GM18519 (cell line): ENCODE measurements at regions not wholly inside any gene's neighbourhood (a gene's known extent, or its start where the extent isn't known, plus 50 kb on each side); places are given as distances from the start of the nearest gene placed in this dataset.
"Not testable (repeated sequence)": the region's sequence is repeated elsewhere in the genome, so short reads cannot be mapped to it uniquely, and the experiment has no call there.

Source experiments
- ATAC-seq: cut with Tn5 transposase; IDR thresholded peaks from one replicate; pipeline ENCODE4 v1.9.1; 2021; ENCODE audit warnings: mild to moderate bottlenecking, moderate library complexity; ENCODE audit not compliant: unreplicated experiment, low FRiP score

DNA sequence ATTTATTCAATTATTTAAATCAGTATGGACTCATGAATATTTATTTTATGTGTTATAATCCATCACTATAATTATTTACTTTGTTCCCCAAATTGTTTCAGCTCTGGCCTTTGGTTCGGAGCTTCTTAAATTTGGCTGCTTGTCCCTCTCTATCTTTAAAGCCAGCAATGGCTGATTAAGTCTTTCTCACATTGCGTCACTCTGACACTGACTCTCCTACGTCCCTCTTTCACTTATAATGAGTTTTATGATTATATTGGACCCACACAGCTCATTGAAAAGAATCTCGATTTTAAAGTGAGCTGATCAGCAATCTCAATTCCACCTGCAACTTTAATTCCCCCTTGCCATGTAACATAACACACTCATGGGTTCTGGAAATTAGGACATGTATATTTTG lies 185.2 kb upstream of the SLC39A10 start:
- no peak for ATAC-seq

GRCh38 chr2:195471163-195471562 lies 185.9 kb upstream of the SLC39A10 start:
- no peak for ATAC-seq

GRCh38 chr2:195470622-195471021 lies 186.4 kb upstream of the SLC39A10 start:
- no peak for ATAC-seq

DNA sequence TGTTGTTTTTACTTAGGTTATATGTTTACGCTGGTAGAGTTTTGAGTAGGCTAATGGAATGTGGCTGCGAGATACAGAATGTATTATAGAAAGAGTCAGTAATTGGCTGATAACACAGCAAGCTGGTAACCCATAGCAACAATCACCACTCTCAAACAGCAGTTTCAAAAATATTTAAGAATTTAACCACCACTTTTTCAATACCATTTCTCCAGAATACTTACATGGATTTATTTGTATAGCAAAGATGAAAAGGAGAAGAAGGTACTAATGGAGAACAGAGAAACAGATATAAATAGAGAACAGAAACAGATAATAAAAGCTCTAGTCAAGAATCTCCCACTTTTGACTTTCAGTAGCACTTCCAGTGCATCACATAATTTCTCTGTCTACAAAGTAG lies 188.3 kb upstream of the SLC39A10 start:
- peak; percentile 75 for ATAC-seq

DNA sequence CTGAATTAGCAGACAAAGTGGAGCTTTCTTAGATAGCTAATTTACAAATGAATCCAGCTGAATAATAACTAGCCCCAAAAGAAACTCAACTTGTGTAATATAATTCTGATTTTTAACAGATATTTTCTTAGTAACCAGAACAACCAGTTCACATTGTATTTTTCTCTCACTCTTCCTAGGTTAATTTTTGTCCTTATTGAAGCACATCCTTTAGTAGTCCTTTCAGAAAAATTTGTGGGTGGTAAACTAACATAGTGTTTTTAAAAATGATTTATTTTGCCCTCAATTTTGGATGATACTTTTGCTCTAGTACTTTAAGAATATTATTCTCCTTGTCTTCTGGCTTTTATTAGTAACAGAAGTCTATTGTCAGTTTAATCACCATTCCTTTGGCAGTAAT lies 190.6 kb upstream of the SLC39A10 start:
- no peak for ATAC-seq

GRCh38 chr2:195461010-195461409 lies 196.0 kb upstream of the SLC39A10 start:
- no peak for ATAC-seq

DNA sequence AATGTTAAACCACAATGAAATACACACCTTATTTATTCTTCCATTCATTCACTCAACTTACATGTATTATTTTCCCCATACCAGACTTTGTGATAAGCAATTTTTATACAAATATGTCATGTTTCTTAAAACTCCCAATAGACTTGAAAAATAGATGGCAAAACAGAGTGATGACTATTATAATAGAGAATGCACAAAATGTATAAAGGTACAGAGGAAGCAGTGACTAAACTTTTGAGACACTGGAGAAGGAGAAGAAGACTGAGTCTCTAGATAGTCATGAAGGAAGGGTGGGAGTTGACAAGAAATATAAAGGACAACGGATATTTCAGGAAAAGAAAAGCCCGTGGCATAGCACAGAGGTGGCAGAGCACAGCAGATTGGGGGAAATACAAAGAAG lies 198.1 kb upstream of the SLC39A10 start:
- no peak for ATAC-seq

GRCh38 chr2:195457873-195458272 lies 199.2 kb upstream of the SLC39A10 start:
- ATAC-seq, result no peak

DNA sequence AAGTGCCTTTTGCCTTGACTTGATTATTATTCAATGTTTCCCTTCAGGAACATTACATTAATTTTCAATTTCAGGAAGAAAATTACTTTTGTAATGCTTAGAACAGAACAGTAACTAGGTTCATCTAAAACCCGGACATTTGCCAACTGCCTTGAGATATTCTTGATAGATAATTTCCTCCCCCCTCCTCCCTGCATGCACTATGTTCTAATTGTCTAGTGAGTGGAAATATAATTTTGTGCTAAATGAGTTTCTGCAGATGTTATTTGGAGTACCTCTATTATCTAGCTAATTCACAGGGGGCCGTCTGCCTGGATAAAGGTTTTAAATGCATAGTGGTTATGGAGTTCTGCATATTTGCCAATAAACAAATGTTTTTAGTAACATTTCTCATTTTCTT lies 200.3 kb upstream of the SLC39A10 start:
- ATAC-seq, result no peak

DNA sequence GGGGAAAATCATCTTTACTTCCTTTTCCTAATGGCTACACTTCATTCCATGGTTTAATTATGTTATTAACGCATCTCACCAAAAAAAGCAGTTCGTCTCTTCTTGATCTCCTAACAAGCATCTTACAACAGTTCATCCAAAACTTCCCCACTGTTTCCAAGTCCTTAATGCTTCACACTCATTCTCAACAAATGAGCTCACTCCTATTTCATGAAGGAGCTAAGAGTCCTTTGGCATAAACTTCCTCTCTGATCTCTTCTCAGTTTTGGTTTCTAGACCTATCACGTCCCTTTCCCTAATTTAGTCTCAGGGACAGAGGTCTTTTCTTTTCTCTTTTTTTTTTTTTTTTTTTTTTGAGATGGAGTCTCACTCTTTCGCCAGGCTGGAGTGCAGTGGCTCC lies 205.9 kb upstream of the SLC39A10 start:
- ATAC-seq, result no peak

DNA sequence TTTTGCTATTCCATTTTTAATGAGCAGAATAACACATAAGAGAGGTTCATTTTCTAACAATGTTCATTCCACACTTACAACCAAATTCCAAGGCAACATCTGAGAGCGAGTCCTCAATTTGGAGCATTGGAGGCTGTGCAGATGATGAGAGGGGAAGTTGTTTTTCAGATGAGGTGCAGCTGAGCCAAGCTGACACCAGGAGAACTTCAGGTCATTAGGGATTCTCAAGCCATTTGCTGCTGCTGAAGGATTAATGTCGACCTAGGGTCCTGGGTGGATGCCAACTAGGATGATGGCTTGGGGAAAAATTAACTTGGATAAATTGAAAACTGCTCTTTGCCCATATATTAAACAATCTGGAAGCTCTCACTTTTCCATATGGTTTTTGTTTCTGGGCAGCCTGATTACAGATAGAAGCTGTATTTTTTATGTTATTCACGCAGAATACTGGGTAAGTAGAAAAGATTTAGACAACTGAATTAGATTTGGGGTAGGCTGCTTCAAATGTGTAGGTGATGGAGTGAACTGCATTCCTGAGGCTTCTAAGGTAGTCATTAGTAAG lies 206.4 kb upstream of the SLC39A10 start:
- no peak for ATAC-seq

DNA sequence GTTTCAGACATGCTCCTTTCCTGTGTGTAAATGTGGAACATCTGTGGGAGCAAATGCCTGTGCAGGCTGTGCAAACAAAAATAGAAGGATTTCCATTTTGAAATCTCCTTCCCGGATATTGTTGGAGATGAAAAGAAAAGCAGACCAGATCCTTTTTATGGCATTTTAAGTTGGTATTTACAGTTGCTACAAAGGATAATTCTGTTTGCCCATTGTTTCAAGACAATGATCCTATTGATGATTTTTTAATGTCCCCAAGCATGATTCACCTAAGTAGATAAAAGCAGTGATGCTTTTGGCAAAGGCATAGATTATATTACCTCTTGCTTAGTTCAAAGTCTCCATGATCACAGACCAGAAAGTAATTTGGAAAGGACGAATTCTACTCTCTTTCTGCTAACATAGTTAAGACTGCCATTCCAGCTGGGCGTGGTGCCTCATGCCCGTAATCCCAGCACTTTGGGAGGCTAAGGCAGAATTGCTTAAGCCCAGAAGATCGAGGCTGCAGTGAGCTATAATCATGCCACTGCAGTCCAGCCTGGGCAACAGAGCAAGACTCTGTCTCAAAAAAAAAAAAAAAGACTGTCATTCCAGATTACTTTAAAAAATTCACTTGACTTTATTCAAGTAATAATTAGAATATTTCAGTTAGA lies 209.6 kb upstream of the SLC39A10 start:
- ATAC-seq, result no peak

- ATAC-seq, result no peak
Observed at GRCh38 chr2:195445639-195446038, 211.4 kb upstream of the SLC39A10 start.

DNA sequence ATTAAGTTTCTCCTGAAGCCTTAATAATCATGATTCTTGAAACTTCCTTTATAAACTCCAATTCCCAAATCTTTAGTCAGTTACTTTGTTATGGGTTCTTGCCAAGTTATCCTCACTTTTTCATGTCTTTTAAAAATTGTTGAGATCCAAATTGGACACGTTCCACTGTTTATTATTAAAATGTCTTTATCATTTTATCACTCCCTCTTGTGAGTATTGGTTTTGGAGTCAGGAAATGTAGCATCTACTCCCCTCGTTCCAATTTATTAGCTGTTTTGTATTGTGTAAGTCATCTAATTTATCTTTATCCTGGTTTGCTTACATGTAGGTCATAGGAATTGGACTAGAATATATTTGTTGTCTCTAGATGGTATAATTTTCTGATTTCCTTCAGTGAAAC lies 213.1 kb upstream of the SLC39A10 start:
- no peak for ATAC-seq

DNA sequence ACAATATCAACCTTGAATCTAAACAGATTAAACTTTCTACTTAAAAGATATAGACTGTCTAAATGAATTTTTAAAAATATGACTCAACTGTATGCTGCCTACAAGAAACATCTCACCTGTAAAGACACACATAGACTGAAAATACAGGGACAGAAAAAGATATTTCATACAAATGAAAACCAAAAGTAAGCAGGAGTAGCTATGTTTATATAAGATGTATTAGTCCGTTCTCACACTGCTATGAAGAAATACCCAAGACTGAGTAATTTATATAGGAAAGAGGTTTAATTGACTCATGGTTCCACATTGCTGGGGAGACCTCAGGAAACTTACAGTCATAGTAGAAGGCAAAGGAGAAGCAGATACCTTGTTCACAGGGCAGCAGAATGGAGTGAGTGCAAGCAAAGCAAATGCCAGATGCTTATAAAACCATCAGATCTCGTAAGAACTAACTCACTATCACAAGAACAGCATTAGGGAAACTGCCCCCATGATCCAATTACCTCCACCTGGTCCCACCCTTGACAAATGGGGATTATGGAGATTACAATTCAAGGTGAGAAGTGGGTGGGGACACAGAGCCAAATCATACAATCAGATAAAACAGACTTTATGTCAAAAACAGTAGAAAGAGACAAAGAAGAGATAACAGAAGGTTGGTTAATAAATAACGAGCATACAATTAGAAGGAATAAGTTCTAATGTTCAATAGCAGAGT lies 214.4 kb upstream of the SLC39A10 start:
- ATAC-seq, result no peak

DNA sequence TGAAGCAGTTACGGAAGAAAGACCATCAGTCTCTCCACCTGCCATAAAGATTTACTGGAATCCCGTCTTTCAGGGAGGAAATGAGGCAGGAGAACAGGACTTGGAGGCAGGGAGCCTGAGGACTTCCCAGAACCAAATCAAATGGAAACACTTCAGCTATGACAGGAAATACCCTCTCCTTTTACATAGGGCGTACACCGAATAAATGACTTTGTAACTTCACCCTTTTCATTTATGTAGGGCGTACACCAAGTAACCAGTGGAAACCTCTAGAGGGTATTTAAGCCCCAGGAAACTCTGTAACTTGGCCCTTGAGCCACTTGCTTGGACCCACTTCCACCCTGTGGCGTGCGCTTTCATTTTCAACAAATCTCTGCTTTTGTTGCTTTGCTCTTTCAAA lies 218.3 kb upstream of the SLC39A10 start:
- ATAC-seq, result no peak

DNA sequence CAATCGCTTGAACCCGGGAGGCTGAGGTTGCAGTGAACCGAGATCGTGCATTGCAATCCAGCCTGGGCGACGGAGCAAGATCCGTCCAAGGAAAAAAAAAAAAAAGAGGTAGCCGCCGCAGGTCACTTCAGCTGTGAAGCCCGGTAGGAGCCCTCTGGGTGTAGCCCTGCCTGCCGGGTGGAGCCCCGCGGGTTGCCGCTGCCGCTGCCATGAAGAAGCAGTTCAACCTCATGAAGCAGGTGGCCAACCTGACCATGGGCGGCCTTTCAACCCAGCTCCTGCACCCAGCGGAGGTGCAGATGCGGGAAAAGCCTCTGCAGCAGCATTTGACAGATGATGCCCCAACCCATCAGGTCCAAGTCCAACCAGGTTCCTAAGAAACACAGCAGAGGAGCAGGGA lies 219.5 kb upstream of the SLC39A10 start:
- ATAC-seq, result no peak

DNA sequence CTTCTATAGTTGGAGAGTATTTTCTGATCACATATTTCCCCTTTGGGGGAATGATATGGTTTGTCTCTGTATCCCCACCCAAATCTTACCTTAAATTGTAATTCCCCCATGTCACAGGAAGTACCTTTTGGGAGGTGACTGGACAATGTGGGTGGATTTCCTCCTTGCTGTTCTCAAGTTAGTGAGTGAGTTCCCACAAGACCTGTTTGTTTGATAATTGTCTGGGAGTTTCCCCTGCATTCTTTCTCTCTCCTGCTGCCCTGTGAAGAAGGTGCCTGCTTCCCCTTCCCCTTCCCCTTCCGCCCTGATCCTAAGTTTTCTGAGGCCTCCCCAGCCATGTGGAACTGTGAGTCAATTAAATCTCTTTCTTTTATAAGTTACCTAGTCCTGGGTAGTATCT lies 222.7 kb upstream of the SLC39A10 start:
- ATAC-seq, result no peak

DNA sequence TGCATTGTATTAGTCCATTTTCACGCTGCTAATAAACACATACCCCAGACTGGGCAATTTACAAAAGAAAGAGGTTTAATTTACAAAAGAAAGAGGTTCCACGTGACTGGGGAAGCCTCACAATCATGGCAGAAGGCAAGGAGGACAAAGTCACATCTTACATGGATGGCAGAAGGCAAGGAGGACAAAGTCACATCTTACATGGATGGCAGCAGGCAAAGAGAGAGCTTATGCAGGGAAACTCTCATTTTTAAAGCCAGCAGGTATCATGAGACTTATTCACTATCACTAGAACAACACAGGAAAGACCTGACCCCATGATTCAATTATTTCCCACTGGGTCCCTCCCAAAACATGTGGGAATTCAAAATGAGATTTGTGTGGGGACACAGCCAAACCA lies 223.3 kb upstream of the SLC39A10 start:
- ATAC-seq, result not testable (repeated sequence)

DNA sequence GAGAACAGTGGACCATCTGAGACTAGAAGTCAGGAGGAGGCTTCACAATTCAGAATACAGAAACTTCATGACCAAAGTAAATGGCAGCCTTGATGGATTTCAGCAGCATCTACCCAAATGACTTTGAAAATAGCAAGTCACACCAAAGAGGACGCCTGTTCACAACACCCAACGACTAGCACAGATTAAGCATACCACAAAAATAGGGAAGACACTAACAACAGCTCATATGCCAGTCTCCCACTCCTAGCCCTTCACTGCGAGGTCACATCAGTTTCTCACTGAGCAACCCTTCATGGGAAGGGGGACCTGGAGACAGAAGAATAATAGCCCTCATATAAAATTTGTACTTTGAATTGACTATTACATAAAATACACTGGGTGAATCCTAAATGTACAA lies 228.4 kb upstream of the SLC39A10 start:
- ATAC-seq, result no peak

- ATAC-seq, result no peak
Observed at GRCh38 chr2:195425328-195425727, 231.7 kb upstream of the SLC39A10 start.

DNA sequence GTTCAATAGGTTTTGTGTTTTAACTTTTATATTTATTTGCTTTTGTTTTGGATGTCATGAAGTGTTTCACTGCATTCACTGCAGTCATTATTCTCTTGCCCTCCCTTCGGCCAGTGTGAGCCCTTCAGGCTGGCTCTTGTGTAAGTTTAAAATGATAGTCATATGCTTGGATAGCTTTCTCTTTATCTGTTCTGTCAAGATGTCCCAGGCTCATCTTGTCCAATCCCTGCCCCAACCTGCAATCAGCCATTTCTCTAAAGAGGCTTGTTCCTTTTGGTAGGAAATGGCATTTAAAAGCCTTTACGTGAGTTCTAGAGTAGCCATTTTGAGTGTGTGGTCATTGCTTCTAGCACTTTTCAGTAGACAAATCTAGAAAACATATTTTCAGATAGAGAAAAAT lies 238.0 kb upstream of the SLC39A10 start:
- ATAC-seq, result no peak
